ENCODE measurements at regions not wholly inside any gene's neighbourhood (a gene's known extent, or its start where the extent isn't known, plus 50 kb on each side); places are given as distances from the start of the nearest gene placed in this dataset.
"Not testable (repeated sequence)": the region's sequence is repeated elsewhere in the genome, so short reads cannot be mapped to it uniquely, and the experiment has no call there.

- dilution Hi-C loops (cut with HindIII; ENCODE audit: low sequenced_read_pairs, unreplicated experiment); BruUV-seq (replicated peaks); H4K91ac ChIP-seq (ENCODE audit: insufficient read depth, low read depth, low read length); H3K56ac ChIP-seq (ENCODE audit: extremely low read depth, insufficient read depth, low read length); CTCF ChIA-PET; DNase-seq; ATAC-seq (ENCODE audit: low read depth); H3K9me3 ChIP-seq (ENCODE audit: control insufficient read depth, insufficient read depth, low read length); intact Hi-C loops (cut with micrococcal nuclease); H3K4me3 ChIP-seq (ENCODE audit: insufficient read depth, low read depth, low read length); H3K4me1 ChIP-seq (ENCODE audit: control insufficient read depth, insufficient read depth, low read length); H2AK9ac ChIP-seq (replicated peaks; ENCODE audit: low read depth, low read length, poor library complexity); H2BK20ac ChIP-seq (ENCODE audit: low read depth, low read length); H3K23ac ChIP-seq (ENCODE audit: low read depth, low read length); POLR2A ChIA-PET (ENCODE audit: unreplicated experiment); H3K9me1 ChIP-seq (ENCODE audit: insufficient read depth, low read length); H2BK5ac ChIP-seq (ENCODE audit: low read depth, low read length, poor library complexity, severe bottlenecking); H3K27ac ChIP-seq (ENCODE audit: insufficient read depth, low read length); H3K18ac ChIP-seq (ENCODE audit: low read depth, low read length); H3K36me3 ChIP-seq (ENCODE audit: control insufficient read depth, insufficient read depth, low read length); H2BK120ac ChIP-seq (ENCODE audit: low read depth, low read length); in situ Hi-C loops (cut with MboI; ENCODE audit: low sequenced_read_pairs); H3K79me1 ChIP-seq (ENCODE audit: low read depth in 1 of 2, low read length in 2 of 2); H3K9ac ChIP-seq (ENCODE audit: low read depth, low read length); H2BK15ac ChIP-seq (ENCODE audit: low read depth, low read length); H2AFZ ChIP-seq (replicated peaks; ENCODE audit: low read length, poor library complexity); H4K20me1 ChIP-seq (ENCODE audit: insufficient read depth, low read length); H4K5ac ChIP-seq (ENCODE audit: low read depth, low read length); H3K14ac ChIP-seq (replicated peaks; ENCODE audit: low read depth, low read length); H3K27me3 ChIP-seq (ENCODE audit: control insufficient read depth, insufficient read depth, low read length); H3K4ac ChIP-seq (ENCODE audit: low read depth, low read length); H4K8ac ChIP-seq (ENCODE audit: low read depth in 2 of 2, low read length in 2 of 2); H3K4me2 ChIP-seq (ENCODE audit: low read depth, low read length); H2AK5ac ChIP-seq (ENCODE audit: low read depth, low read length): not testable (repeated sequence)
- WGBS, 2 experiments (ENCODE audit: extremely low coverage in 2 of 2, insufficient read length in 1 of 2) = no CpG with 5 or more reads among the region's 2 CpGs
Observed at GRCh38 chr13:94786246-94786645, 73.9 kb upstream of the SOX21 start.
